ENCODE measurements at regions not wholly inside any gene's neighbourhood (a gene's known extent, or its start where the extent isn't known, plus 50 kb on each side); places are given as distances from the start of the nearest gene placed in this dataset.

DNA sequence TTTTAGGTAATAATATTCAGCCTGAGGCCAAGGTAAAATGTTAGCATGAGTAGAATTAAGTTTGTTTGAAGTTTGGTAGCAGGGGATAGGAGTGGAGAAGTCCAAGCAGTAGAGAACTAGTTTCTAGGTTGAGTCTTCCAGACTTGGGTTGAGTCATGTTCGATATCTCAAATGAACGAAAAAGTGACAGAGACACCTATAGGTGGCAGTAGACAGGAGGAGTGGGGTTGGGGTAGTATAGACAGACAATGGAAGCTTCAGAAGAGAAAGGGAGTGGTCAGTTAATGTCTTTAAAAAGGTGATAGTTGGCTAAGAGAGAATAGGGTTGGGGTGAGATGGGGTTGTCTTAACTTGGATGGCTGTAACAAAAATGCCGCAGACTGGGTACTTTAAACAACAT, 58.7 kb upstream of the EMCN start:
- no peak for TF ChIP-seq CTCF (IDR thresholded peaks at IDR 0.05)
- TF ChIP-seq POLR2A (IDR thresholded peaks at IDR 0.05): no peak

Data from vagina (tissue), 2 donors.